KMS-11 (cell line): ENCODE measurements at regions not wholly inside any gene's neighbourhood (a gene's known extent, or its start where the extent isn't known, plus 50 kb on each side); places are given as distances from the start of the nearest gene placed in this dataset.

Experiments
- H2AFZ ChIP-seq: fragments of 200-600 bp; sonication (generic); 2 replicates; pipeline ENCODE4 v1.6.1; 2016; ENCODE audit warnings: antibody characterized with exemption, mixed run types, low read depth
- H3K27ac ChIP-seq: fragments of 200-600 bp; sonication (generic); 2 replicates; pipeline ENCODE4 v1.6.1; 2016; ENCODE audit warnings: mild to moderate bottlenecking, mixed run types
- H3K27me3 ChIP-seq: fragments of 200-600 bp; sonication (generic); 2 replicates; pipeline ENCODE4 v1.6.1; 2017; ENCODE audit warnings: mild to moderate bottlenecking, low read depth, mixed run types, moderate library complexity; ENCODE audit not compliant: insufficient read depth
- H3K36me3 ChIP-seq: fragments of 200-600 bp; sonication (generic); 2 replicates; pipeline ENCODE4 v1.6.1; 2017; ENCODE audit warnings: mild to moderate bottlenecking, mixed run types; ENCODE audit not compliant: insufficient read depth
- H3K4me1 ChIP-seq: fragments of 200-600 bp; sonication (generic); 2 replicates; pipeline ENCODE4 v1.6.1; 2016; ENCODE audit warnings: mild to moderate bottlenecking, low read depth, mixed run types; ENCODE audit not compliant: poor library complexity, severe bottlenecking
- H3K4me2 ChIP-seq: fragments of 200-600 bp; sonication (generic); 2 replicates; pipeline ENCODE4 v1.7.0; 2016; ENCODE audit warnings: mild to moderate bottlenecking, mixed run types
- H3K4me3 ChIP-seq: fragments of 200-600 bp; sonication (generic); IDR thresholded peaks from 2 replicates; pipeline ENCODE4 v1.6.1; 2017; ENCODE audit warnings: low read depth, low read length, mixed read lengths; ENCODE audit not compliant: insufficient read depth
- H3K79me2 ChIP-seq: fragments of 200-600 bp; sonication (generic); 2 replicates; pipeline ENCODE4 v1.6.1; 2016; ENCODE audit warnings: low read depth, mixed run types; ENCODE audit not compliant: insufficient read depth
- H3K9ac ChIP-seq: fragments of 200-600 bp; sonication (generic); 2 replicates; pipeline ENCODE4 v1.6.1; 2016; ENCODE audit warnings: mild to moderate bottlenecking, mixed run types
- H4K20me1 ChIP-seq: fragments of 200-600 bp; sonication (generic); 2 replicates; pipeline ENCODE4 v1.6.1; 2016; ENCODE audit warnings: mild to moderate bottlenecking, mixed run types; ENCODE audit not compliant: insufficient read depth
- TF ChIP-seq, protein P1 (sequence below): fragments of 200-600 bp; sonication (generic); conservative IDR thresholded peaks from 2 replicates; pipeline ENCODE4 v1.6.1; 2017; ENCODE audit warnings: low read depth, mild to moderate bottlenecking, antibody characterized with exemption, low read length, moderate library complexity, mixed read lengths

DNA sequence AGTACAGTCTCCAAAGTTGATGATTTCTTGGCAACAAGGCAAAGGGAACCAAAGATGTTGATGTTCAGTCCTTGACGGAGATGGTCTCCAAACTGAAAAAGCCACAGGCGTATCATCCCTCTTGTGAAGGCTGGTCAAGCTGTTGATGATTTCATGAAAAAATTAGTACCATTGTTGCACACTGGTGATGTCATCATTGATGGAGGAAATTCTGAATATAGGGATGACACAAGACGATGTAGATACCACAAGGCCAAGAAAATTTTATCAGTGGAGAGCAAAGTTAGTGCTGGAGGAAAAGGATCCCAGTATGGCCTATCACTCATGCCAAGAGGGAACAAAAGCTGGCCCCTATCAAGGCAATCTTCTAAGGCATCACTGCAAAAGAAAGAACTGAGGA lies 88.7 kb upstream of the KRR1 start:
- H3K4me2 ChIP-seq, result no peak overlapping the region
- H3K4me3 ChIP-seq, result no peak overlapping the region
- H3K27ac ChIP-seq, result no peak overlapping the region
- H3K79me2 ChIP-seq, result no peaks in the 10 kb centered on the region
- no peaks in the 10 kb centered on the region for H3K4me1 ChIP-seq
- TF ChIP-seq, protein P1, sequence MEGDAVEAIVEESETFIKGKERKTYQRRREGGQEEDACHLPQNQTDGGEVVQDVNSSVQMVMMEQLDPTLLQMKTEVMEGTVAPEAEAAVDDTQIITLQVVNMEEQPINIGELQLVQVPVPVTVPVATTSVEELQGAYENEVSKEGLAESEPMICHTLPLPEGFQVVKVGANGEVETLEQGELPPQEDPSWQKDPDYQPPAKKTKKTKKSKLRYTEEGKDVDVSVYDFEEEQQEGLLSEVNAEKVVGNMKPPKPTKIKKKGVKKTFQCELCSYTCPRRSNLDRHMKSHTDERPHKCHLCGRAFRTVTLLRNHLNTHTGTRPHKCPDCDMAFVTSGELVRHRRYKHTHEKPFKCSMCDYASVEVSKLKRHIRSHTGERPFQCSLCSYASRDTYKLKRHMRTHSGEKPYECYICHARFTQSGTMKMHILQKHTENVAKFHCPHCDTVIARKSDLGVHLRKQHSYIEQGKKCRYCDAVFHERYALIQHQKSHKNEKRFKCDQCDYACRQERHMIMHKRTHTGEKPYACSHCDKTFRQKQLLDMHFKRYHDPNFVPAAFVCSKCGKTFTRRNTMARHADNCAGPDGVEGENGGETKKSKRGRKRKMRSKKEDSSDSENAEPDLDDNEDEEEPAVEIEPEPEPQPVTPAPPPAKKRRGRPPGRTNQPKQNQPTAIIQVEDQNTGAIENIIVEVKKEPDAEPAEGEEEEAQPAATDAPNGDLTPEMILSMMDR, result no peak
- no peak overlapping the region for H3K9ac ChIP-seq
- H3K27me3 ChIP-seq, result no peaks in the 10 kb centered on the region
- no peaks in the 10 kb centered on the region for H4K20me1 ChIP-seq
- H3K36me3 ChIP-seq, result no peaks in the 10 kb centered on the region
- no peak overlapping the region for H2AFZ ChIP-seq

DNA sequence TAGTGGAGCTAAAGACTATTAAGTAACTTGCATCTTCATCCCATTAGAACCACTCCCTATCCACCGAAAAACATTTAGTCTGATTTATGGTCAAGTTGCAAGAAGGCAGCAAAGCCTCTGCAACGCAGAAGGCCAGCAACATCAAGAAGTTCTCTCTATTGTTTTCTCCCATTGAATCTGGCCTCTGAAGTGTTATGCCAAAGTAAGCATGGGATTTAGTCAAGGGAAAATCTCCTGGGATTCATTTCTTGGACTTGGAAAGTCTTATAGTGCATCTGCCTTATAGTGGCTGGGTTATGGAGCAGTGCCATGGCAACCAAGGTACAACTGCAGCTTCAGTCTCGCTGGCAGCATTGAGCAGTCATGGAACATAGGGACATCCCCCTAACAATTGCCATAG lies 87.7 kb upstream of the KRR1 start:
- H3K36me3 ChIP-seq, result no peaks in the 10 kb centered on the region
- H2AFZ ChIP-seq, result no peak overlapping the region
- H4K20me1 ChIP-seq, result no peaks in the 10 kb centered on the region
- no peak overlapping the region for H3K4me3 ChIP-seq
- no peaks in the 10 kb centered on the region for H3K4me1 ChIP-seq
- no peak overlapping the region for H3K27ac ChIP-seq
- H3K79me2 ChIP-seq, result no peaks in the 10 kb centered on the region
- H3K27me3 ChIP-seq, result no peaks in the 10 kb centered on the region
- H3K4me2 ChIP-seq, result no peak overlapping the region
- H3K9ac ChIP-seq, result no peak overlapping the region
- TF ChIP-seq, protein P1, result no peak

DNA sequence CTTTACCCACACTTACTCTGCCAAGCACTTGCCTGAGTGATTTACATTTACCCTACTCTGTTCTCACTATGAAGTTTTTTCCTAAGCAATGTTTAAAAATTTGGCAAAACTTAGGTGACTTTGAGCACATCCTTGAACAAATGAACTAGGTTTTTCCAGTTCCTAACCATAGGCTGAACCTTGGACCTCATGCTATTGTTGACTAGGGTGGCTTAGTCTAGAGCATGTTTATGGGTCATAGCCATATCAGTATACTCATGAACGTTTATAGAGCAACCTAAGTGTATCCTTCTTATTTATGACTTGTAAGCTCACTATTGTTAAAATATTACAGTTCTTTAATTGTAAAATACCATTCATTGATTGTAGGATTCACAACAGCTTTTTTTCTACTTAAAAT lies 85.0 kb upstream of the KRR1 start:
- Histone ChIP-seq H4K20me1 (no peaks in the 10 kb centered on the region), H3K79me2 (no peaks in the 10 kb centered on the region), H3K9ac (no peak overlapping the region), H3K36me3 (no peaks in the 10 kb centered on the region), H3K27ac (no peak overlapping the region), H3K27me3 (no peaks in the 10 kb centered on the region), H3K4me1 (no peaks in the 10 kb centered on the region), H3K4me2 (no peak overlapping the region), H3K4me3 (no peak overlapping the region), H2AFZ (no peak overlapping the region)
- TF ChIP-seq, protein P1, result no peak

DNA sequence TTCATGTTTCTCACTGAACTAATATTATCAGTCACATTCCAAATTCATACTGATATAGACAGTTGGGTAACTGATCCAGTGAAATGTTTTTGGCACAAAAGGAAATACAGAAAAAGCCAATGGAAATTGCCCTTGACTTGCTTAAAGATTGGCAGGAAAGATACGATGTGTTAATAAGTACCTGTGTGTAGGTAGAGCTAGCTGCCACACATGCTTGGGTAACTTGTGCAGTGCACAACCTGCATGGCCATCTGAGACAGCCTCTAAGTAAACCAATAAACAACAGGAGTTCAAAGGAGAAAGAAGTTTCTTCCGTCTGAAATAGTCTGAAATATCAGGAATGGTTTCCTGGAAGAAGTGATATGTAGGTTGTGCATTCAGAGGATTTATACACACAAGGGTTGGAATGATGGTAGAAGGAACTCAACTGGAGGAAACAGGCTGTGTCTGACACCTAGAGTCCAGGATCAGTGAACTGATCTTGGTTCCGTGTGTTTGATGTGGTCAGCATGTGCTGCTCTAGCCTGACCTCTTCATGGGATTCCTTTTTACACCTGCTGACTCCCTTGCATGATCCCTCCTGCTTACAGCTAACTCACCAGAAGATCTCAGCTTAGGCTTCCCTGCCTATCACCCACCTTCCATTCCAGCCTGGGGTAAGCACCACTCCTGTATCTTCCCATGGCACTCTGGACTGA lies 81.4 kb upstream of the KRR1 start:
- Histone ChIP-seq H4K20me1 (no peaks in the 10 kb centered on the region), H3K4me1 (no peaks in the 10 kb centered on the region), H3K9ac (no peak overlapping the region), H3K4me2 (no peak overlapping the region), H3K36me3 (no peaks in the 10 kb centered on the region), H3K79me2 (no peaks in the 10 kb centered on the region), H3K27ac (no peak overlapping the region), H3K4me3 (no peak overlapping the region), H3K27me3 (no peaks in the 10 kb centered on the region), H2AFZ (no peak overlapping the region)
- TF ChIP-seq, protein P1, result no peak
